ENCODE measurements at regions not wholly inside any gene's neighbourhood (a gene's known extent, or its start where the extent isn't known, plus 50 kb on each side); places are given as distances from the start of the nearest gene placed in this dataset.
A peak's percentile ranks its signal among the peaks of the same experiment; 100 is the strongest.

GRCh38 chr5:124193371-124193789, 553.1 kb downstream of the ZNF608 start:
- Histone ChIP-seq H3K79me2 (ENCODE audit: control insufficient read depth, insufficient read depth, low read length) (no peaks in the 10 kb centered on the region), H2AFZ (ENCODE audit: low read depth, low read length) (no peak overlapping the region), H3K36me3 (ENCODE audit: control insufficient read depth in 2 of 2, extremely low read depth in 1 of 2, insufficient read depth in 2 of 2, low read length in 2 of 2) (no peaks in the 10 kb centered on the region), H3K4me3 (replicated peaks in 1 of 3; ENCODE audit: insufficient read depth in 1 of 3, low read depth in 1 of 3, low read length in 3 of 3) (no peak overlapping the region), H3K27me3 (ENCODE audit: control insufficient read depth in 2 of 2, insufficient read depth in 2 of 2, low read length in 2 of 2) (no peaks in the 10 kb centered on the region), H3K9me1 (replicated peaks; ENCODE audit: control insufficient read depth, extremely low read depth, insufficient read depth, low read length) (no peaks in the 10 kb centered on the region), H3K27ac (ENCODE audit: insufficient read depth, low read depth, low read length) (no peak overlapping the region), H4K20me1 (replicated peaks; ENCODE audit: control insufficient read depth, extremely low read depth, insufficient read depth, low read length) (no peaks in the 10 kb centered on the region), H3K9me3 (replicated peaks; ENCODE audit: control insufficient read depth, insufficient read depth, low read length) (no peaks in the 10 kb centered on the region), H3K9ac (replicated peaks; ENCODE audit: extremely low read depth, insufficient read depth, low read length) (no peak overlapping the region), H3K4me2 (ENCODE audit: insufficient read depth, low read length) (no peak overlapping the region), H3K4me1 (ENCODE audit: control insufficient read depth, extremely low read depth, insufficient read depth, low read length) (peaks cover 7% of the 10 kb centered on the region)
- intact Hi-C loops (cut with micrococcal nuclease), result no loop called here
- DNase-seq (ENCODE audit: low read depth, low spot score) (peak; percentile 56), FAIRE-seq (peak; percentile 62)
- CTCF ChIA-PET, result interaction anchor here (0.6 kb wide), 1 partner anchor 14 kb away, joined by 3 read pairs; no protein-coding TSS in a partner anchor
- no peak for TF ChIP-seq GATA2 (IDR thresholded peaks at IDR 0.05; ENCODE audit: insufficient read depth, insufficient read length, low read depth, low read length)
- TF ChIP-seq POLR2AphosphoS5 (IDR thresholded peaks at IDR 0.05; ENCODE audit: insufficient read depth, low read depth, low read length), result no peak
- TF ChIP-seq, protein P1, sequence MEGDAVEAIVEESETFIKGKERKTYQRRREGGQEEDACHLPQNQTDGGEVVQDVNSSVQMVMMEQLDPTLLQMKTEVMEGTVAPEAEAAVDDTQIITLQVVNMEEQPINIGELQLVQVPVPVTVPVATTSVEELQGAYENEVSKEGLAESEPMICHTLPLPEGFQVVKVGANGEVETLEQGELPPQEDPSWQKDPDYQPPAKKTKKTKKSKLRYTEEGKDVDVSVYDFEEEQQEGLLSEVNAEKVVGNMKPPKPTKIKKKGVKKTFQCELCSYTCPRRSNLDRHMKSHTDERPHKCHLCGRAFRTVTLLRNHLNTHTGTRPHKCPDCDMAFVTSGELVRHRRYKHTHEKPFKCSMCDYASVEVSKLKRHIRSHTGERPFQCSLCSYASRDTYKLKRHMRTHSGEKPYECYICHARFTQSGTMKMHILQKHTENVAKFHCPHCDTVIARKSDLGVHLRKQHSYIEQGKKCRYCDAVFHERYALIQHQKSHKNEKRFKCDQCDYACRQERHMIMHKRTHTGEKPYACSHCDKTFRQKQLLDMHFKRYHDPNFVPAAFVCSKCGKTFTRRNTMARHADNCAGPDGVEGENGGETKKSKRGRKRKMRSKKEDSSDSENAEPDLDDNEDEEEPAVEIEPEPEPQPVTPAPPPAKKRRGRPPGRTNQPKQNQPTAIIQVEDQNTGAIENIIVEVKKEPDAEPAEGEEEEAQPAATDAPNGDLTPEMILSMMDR (IDR thresholded peaks at IDR 0.05; ENCODE audit: extremely low read depth in 1 of 2, insufficient read depth in 1 of 2, low read depth in 1 of 2, low read length in 2 of 2), result no peak
- no peak for TF ChIP-seq MYC (IDR thresholded peaks at IDR 0.05; ENCODE audit: low read depth, low read length)
- TF ChIP-seq, protein P2, sequence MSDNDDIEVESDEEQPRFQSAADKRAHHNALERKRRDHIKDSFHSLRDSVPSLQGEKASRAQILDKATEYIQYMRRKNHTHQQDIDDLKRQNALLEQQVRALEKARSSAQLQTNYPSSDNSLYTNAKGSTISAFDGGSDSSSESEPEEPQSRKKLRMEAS (IDR thresholded peaks at IDR 0.05; ENCODE audit: insufficient read depth, insufficient read length), result no peak
- peak; percentile 52 for TF ChIP-seq FOS (IDR thresholded peaks at IDR 0.05; ENCODE audit: borderline replicate concordance, insufficient read depth, low read length)
- no TSS peak for BruUV-seq (replicated peaks)
- dilution Hi-C loops (cut with MboI; ENCODE audit: extremely low pct_ligation_motif_present, low sequenced_read_pairs), result no loop called here
- POLR2A ChIA-PET, result no interaction called here

Measured in endothelial cell of umbilical vein (primary cell).